Body of pancreas (tissue), 4 donors: ENCODE measurements at regions not wholly inside any gene's neighbourhood (a gene's known extent, or its start where the extent isn't known, plus 50 kb on each side); places are given as distances from the start of the nearest gene placed in this dataset.

Experiments
- CTCF ChIP-seq, 7 experiments: fragments of 450-650 bp in 4 of 7; fragments of 200-600 bp in 3 of 7; sonication (generic) in 3 of 7; IDR thresholded peaks; one replicate each; pipeline ENCODE4 v1.5.1; 2016 to 2019; ENCODE audit warnings: antibody characterized with exemption in 7 of 7
- POLR2A ChIP-seq, 3 donors: fragments of 450-650 bp; IDR thresholded peaks; one replicate each; pipeline ENCODE4 v1.6.1; 2016; ENCODE audit warnings: antibody characterized with exemption in 3 of 3, mild to moderate bottlenecking in 2 of 3

GRCh38 chr7:11298220-11298619 is 324.5 kb downstream of the PHF14 start:
- TF ChIP-seq POLR2A (IDR thresholded peaks at IDR 0.05) (no peak), CTCF (IDR thresholded peaks at IDR 0.05) (no peak)
